ENCODE measurements at regions not wholly inside any gene's neighbourhood (a gene's known extent, or its start where the extent isn't known, plus 50 kb on each side); places are given as distances from the start of the nearest gene placed in this dataset.

GRCh38 chr15:58306591-58307312, 125.0 kb upstream of the LIPC start:
- TF ChIP-seq ZC3H10 (CRISPR knock-in tag; IDR thresholded peaks at IDR 0.05): no peak
- no peak for TF ChIP-seq RARB (CRISPR knock-in tag; IDR thresholded peaks at IDR 0.05)
- no peak for TF ChIP-seq POU6F1 (CRISPR knock-in tag; IDR thresholded peaks at IDR 0.05; ENCODE audit: borderline replicate concordance, low read depth)
